NCI-H2081 treated with DMSO at 0.1 percent for 48 hours (cell line): ENCODE measurements at regions not wholly inside any gene's neighbourhood (a gene's known extent, or its start where the extent isn't known, plus 50 kb on each side); places are given as distances from the start of the nearest gene placed in this dataset.

ENCODE experiments used
- DNase-seq: peaks from one replicate; lab custom pipeline; 2025; lab: John Stamatoyannopoulos, UW

- DNase-seq, result no peak
Measured at GRCh38 chr20:63115651-63116411, 100.1 kb downstream of the YTHDF1 start.

GRCh38 chr20:63114693-63115311, 101.1 kb downstream of the YTHDF1 start:
- DNase-seq, result no peak

DNA sequence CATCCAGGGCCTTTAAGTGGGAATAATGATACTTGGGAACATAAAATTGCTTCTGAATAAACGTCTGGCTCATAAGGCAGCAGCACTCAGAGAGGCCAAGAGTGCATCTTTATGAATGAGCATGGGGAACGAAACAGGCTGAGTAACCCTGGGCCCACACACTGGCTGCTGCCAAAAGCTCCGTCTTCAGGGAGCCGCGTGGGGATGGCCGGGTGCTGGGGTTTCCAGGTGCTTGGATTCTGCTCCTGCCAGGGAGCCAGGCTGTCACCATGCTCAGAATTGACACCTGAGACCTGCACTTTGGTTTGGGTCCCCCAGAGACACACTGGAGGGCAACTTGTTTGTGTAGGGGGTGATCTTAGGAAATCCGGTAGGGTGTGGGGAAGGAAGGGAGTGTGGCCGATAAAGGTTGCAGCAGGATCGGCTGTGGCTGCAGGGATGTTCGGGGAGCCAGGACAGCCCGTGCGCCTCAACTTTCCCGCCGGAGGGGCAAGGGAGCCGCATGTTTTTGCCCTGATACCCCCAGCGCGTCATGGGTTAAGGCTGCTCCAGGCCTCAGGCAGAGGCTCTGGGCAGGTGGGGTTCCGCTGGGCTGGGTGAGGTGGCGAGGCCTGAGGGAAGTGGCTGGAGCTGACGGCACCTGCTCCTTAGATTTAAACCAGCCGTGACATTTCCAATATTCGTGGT, 101.8 kb downstream of the YTHDF1 start:
- DNase-seq, result no peak

- no peak for DNase-seq
Measured at GRCh38 chr20:63112491-63113219, 103.3 kb downstream of the YTHDF1 start.

GRCh38 chr20:63108247-63108646, 101.5 kb upstream of the BHLHE23 start:
- DNase-seq, result no peak

GRCh38 chr20:63107449-63108200, 100.9 kb upstream of the BHLHE23 start:
- DNase-seq, result no peak

DNA sequence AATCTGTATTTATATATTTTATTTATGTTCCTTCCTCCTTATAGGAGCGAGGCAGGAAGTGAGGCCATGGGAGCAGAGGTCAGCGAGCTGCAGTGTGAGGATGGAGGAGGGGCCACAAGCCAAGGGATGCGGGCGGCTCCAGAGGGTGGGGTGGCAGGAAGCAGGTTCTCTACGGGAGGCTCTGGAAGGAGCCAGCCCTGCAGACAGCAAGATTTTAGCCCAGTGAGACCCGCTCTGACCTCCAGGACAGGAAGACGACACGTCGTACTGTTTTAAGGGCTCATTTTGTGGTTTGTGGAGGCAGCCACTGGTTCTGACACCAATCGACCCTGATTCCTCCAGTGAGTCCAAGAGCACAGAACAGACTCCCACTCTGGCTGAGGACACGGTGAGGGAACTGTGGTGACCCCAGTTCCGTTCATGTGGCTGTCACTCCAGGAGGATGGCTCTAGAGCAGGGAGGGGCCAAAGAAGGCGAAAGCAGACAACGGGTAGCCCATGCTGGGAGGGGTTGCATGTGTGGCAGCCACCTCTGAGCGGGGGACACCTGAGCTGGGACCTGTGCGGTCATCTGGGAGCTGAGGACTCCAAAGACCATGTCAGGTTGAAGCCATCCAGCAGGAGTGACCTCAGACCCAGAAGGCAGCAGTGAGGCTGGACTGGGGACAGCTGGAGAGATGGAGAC, 100.1 kb upstream of the BHLHE23 start:
- no peak for DNase-seq

GRCh38 chr20:63106108-63106764, 99.5 kb upstream of the BHLHE23 start:
- no peak for DNase-seq

- no peak for DNase-seq
Measured at GRCh38 chr20:63105211-63106107, 98.7 kb upstream of the BHLHE23 start.

DNA sequence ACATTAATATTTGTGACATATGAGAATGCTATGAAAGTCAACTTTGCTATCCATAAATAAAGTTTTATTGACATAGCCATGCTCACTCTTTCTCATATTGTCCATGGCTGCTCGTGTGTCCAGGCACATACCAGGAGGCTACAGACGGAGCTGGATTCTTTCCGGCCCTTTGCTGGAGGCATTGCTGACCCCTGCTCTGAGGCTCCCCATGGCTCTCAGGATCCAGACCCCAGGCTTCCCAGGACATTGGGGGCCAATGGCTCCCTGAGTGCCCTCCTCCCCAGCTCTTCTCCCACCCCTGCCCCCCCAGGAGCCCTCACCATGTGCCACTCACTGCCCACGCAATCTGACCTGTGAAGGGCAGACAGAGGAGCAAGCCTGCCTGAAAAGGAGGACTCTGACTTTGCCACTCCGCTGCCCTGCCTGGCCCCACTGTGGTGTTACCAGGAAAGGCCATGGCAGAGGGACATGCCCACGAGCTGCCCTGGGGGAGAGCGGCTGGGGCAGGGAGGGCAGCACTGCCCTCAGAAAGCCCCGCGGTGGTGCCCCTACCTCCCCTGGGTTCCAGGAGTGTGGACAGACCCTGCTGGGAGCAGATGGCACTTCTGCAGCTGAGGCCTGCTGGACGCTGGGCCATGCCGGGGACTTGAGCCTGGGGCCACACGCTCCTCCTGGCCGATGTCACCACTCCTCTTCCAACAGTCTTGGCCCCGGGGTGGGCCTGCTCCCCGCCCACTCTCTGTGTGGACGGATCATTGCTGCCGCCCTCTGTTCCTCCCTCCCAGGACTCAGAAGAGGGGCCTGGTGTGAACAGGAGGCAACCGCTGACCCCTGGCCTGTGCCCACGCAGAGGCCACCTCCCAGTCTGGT, 97.8 kb upstream of the BHLHE23 start:
- DNase-seq, result no peak

DNA sequence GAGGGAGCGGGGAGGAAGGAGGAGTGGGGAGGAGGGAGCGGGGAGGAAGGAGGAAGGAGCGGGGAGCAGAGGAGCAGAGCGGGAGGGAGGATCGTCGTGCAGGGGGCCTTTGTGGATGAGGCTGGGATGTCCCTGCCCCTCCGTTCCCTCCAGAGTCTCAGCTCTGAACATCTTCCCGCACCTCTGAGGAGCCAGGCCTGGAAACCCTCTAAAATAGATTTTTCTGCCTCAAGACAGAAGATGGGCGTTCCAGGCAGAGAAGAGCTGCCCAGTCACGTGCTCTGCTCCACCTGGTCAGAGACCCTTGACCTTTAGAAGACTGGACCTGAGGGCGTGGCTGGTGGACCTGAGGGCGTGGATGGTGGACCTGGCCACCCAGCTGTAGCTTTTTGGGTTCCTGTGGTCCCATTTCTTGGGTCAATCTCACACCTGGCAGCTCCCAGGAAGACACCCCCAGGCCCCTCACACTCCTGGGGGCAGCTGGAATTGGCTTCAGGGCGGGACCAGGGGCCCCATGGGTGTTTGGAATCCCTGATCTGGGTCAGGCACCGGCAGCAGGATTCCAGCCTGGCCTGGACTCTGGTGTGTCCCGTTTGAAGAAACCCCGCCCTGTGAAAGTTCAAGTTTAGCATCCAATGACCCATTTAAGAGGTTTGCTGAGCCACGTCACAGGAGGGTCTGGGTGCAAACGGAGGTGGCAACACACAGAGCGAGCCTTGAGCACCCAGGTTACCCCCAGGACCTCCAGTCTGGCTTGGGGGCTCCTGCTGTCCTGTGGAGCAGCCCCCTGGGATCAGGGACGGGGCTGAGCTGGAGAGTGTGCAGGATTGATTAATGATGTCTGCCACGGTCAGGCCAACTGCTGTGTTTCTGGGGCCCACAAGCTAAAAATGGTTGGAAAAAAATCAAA, 96.9 kb upstream of the BHLHE23 start:
- no peak for DNase-seq

- DNase-seq, result no peak
Measured at GRCh38 chr20:63102721-63103375, 96.1 kb upstream of the BHLHE23 start.

DNA sequence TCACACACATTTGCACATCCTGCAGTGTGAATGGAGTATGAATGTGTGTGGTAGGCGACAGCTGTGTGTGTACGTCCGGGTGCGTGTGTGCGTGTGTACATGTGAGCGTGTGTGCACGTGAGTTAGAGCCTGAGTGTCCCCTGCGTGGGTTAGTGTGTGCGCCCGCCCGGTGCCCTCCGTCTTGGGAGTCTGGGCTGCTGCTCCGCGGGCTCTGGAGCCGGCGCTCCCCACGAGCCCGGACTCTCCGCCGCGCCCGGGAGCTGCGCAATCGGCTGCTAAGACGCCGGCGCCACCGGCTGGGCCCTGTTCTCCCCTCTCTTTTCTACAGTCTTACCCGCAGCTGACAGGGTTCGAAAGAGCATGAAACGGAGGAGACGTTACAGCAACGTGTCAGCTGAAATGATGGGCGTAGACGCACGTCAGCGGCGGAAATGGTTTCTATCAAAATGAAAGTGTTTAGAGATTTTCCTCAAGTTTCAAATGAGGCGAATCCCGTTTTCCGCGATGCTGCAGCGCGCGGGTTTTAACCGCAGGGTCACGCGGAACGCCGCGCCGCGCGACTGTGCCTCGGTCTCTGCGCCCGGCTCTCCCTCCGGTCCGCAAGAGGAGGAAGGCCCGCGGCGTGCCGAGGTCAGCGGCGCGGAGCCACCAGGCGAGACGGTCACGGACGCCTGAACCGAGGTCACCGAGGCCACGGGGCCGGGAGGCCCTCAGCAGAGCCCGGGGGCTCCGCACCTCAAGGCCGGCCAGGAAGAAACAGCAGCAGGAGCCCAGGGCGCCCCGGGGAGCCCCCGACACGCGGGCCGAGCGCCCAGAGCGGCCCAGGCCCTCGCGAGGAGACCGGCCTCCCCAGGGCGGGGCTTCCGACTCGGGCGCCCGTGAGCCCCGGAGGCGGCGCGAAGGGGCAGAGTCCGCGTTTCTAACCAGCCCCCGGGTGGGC, 95.3 kb upstream of the BHLHE23 start:
- DNase-seq, result no peak

DNA sequence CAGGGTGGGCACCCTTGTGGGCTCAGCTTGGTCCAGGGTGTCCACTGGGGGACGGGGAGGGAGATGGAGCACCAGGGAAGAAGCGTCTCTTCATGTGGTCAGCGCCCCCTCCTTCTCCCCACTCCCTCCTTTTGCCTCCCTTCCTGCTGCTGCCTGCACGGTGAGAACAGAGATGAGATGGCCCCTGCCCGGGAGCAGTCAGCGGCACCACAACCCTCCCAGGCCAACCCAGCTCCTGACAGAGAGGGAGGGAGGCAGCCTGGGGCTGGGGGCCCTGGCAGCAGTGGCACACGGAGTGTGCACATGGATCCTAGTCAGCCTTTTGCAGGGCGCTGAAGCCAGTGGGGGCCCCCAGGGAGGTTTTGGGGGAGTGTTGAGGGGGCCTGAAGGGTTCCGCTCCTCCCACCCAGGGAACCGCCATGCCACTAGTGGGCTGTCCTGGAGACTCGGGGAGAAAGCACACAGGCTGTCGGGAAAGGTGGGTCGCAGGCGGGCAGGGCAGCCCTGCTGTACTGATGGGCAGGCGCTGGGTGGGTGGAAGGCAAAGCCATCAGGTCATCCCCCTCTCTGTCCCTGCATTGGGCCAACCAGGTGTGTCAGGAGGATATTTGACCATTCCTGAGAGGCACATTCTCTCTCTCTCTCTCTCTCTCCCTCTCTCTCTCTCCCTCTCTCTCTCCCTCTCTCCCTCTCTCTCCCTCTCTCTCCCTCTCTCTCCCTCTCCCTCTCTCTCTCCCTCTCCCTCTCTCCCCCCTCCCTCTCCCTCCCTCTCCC, 94.3 kb upstream of the BHLHE23 start:
- DNase-seq, result no peak
